IMR-90 (cell line): ENCODE measurements at regions not wholly inside any gene's neighbourhood (a gene's known extent, or its start where the extent isn't known, plus 50 kb on each side); places are given as distances from the start of the nearest gene placed in this dataset.

Experiments
- ATAC-seq: fragments of 200-7000 bp; cut with Tn5 transposase; 2 replicates; pipeline ENCODE4 v1.9.1; 2020; ENCODE audit warnings: low read depth, mild to moderate bottlenecking, moderate library complexity
- BruUV-seq: library from RNA; stranded (reverse); fragments of 400-500 nt; replicated peaks from 2 replicates; lab custom pipeline; 2021; lab: Mats Ljungman, UMichigan
- CTCF ChIA-PET: fragments of 300-600 bp; formaldehyde crosslinking; extraction: SDS; loops from one replicate; lab custom pipeline; 2021; ENCODE audit warnings: antibody characterized with exemption; lab: Yijun Ruan, JAX
- POLR2A ChIA-PET: fragments of 300-600 bp; sonication (Branson Sonifier 250); formaldehyde crosslinking; loops from one replicate; lab custom pipeline; 2022; ENCODE audit warnings: antibody characterized with exemption; ENCODE audit not compliant: unreplicated experiment; lab: Charles Lee
- DNase-seq: peaks from one replicate; pipeline ENCODE4 v3.0.0; 2013
- H2AFZ ChIP-seq: replicated peaks from 2 replicates; pipeline ENCODE3; 2013; ENCODE audit warnings: low read length, mild to moderate bottlenecking; ENCODE audit not compliant: poor library complexity
- H2AK5ac ChIP-seq: 2 replicates; pipeline ENCODE4 v1.6.1; 2013; ENCODE audit warnings: low read depth, low read length, inconsistent platforms
- H2AK9ac ChIP-seq: replicated peaks from 2 replicates; pipeline ENCODE3; 2013; ENCODE audit warnings: mild to moderate bottlenecking, low read depth, low read length, moderate library complexity; ENCODE audit not compliant: poor library complexity
- H2BK120ac ChIP-seq: 2 replicates; pipeline ENCODE4 v1.6.1; 2013; ENCODE audit warnings: low read depth, low read length, inconsistent platforms
- H2BK15ac ChIP-seq: 3 replicates; pipeline ENCODE4 v1.6.1; 2013; ENCODE audit warnings: low read depth, low read length, inconsistent platforms
- H2BK20ac ChIP-seq: 2 replicates; pipeline ENCODE4 v1.6.1; 2013; ENCODE audit warnings: low read depth, mild to moderate bottlenecking, inconsistent platforms, low read length, moderate library complexity
- H2BK5ac ChIP-seq: 2 replicates; pipeline ENCODE4 v1.6.1; 2013; ENCODE audit warnings: mild to moderate bottlenecking, low read depth, low read length, inconsistent platforms; ENCODE audit not compliant: poor library complexity, severe bottlenecking
- H3K14ac ChIP-seq: replicated peaks from 2 replicates; pipeline ENCODE4 v1.6.1; 2013; ENCODE audit warnings: low read depth, low read length, inconsistent platforms
- H3K18ac ChIP-seq: 2 replicates; pipeline ENCODE4 v1.6.1; 2013; ENCODE audit warnings: low read depth, low read length, control low read depth
- H3K23ac ChIP-seq: 2 replicates; pipeline ENCODE4 v1.6.1; 2013; ENCODE audit warnings: low read depth, low read length, inconsistent platforms
- H3K27ac ChIP-seq: 2 replicates; pipeline ENCODE4 v1.5.1; 2013; ENCODE audit warnings: mild to moderate bottlenecking, control low read depth, low read length; ENCODE audit not compliant: insufficient read depth
- H3K27me3 ChIP-seq: 2 replicates; pipeline ENCODE4 v1.6.1; 2013; ENCODE audit warnings: low read length; ENCODE audit not compliant: control insufficient read depth, insufficient read depth
- H3K36me3 ChIP-seq: 2 replicates; pipeline ENCODE4 v1.6.1; 2013; ENCODE audit warnings: low read length, mixed read lengths; ENCODE audit not compliant: control insufficient read depth, insufficient read depth
- H3K4ac ChIP-seq: 2 replicates; pipeline ENCODE4 v1.6.1; 2013; ENCODE audit warnings: low read depth, low read length, inconsistent platforms
- H3K4me1 ChIP-seq: 2 replicates; pipeline ENCODE4 v1.6.1; 2013; ENCODE audit warnings: low read length, mixed read lengths; ENCODE audit not compliant: control insufficient read depth, insufficient read depth
- H3K4me2 ChIP-seq: 2 replicates; pipeline ENCODE4 v1.6.1; 2013; ENCODE audit warnings: low read depth, mild to moderate bottlenecking, control low read depth, low read length, moderate library complexity
- H3K4me3 ChIP-seq: 2 replicates; pipeline ENCODE4 v1.5.1; 2013; ENCODE audit warnings: low read depth, mild to moderate bottlenecking, control low read depth, low read length, moderate library complexity; ENCODE audit not compliant: insufficient read depth
- H3K56ac ChIP-seq: 2 replicates; pipeline ENCODE4 v1.6.1; 2013; ENCODE audit warnings: low read length, inconsistent platforms; ENCODE audit not compliant: insufficient read depth; ENCODE audit errors: extremely low read depth
- H3K79me1 ChIP-seq, 2 experiments: 2 replicates each; pipeline ENCODE4 v1.6.1; 2013; ENCODE audit warnings: low read length in 2 of 2, inconsistent platforms in 1 of 2, low read depth in 1 of 2
- H3K9ac ChIP-seq: 2 replicates; pipeline ENCODE4 v1.6.1; 2013; ENCODE audit warnings: low read depth, low read length, control low read depth
- H3K9me1 ChIP-seq: 2 replicates; pipeline ENCODE4 v1.6.1; 2013; ENCODE audit warnings: low read length, inconsistent platforms; ENCODE audit not compliant: insufficient read depth
- H3K9me3 ChIP-seq: 2 replicates; pipeline ENCODE4 v1.6.1; 2013; ENCODE audit warnings: low read length; ENCODE audit not compliant: control insufficient read depth, insufficient read depth
- H4K20me1 ChIP-seq: 2 replicates; pipeline ENCODE4 v1.6.1; 2013; ENCODE audit warnings: low read length, inconsistent platforms; ENCODE audit not compliant: insufficient read depth
- H4K5ac ChIP-seq: 2 replicates; pipeline ENCODE4 v1.6.1; 2013; ENCODE audit warnings: mild to moderate bottlenecking, low read depth, low read length, control low read depth
- H4K8ac ChIP-seq, 2 experiments: 2 replicates each; pipeline ENCODE4 v1.6.1; 2013; ENCODE audit warnings: low read depth in 2 of 2, low read length in 2 of 2, control low read depth in 1 of 2, inconsistent platforms in 1 of 2
- H4K91ac ChIP-seq: 2 replicates; pipeline ENCODE4 v1.6.1; 2013; ENCODE audit warnings: low read depth, low read length, inconsistent platforms; ENCODE audit not compliant: insufficient read depth
- BHLHE40 ChIP-seq: fragments of 150-350 bp; IDR thresholded peaks from 2 replicates; pipeline ENCODE4 v1.6.1; 2016; ENCODE audit warnings: mild to moderate bottlenecking, low read depth, low read length
- CEBPB ChIP-seq: IDR thresholded peaks from 2 replicates; pipeline ENCODE4 v1.6.1; 2012; ENCODE audit warnings: low read depth, low read length, improper control_type of control experiment
- MAFK ChIP-seq: IDR thresholded peaks from 2 replicates; pipeline ENCODE4 v1.6.1; 2012; ENCODE audit warnings: low read depth, low read length, improper control_type of control experiment
- POLR2A ChIP-seq: IDR thresholded peaks from 2 replicates; pipeline ENCODE4 v1.6.1; 2012; ENCODE audit warnings: mild to moderate bottlenecking, low read depth, low read length
- whole genome bisulfite sequencing, 2 experiments: methylation state at CpG; one replicate each; pipeline versions ENCODE4 v1.1.5 to v1.1.7; 2013; ENCODE audit warnings: missing lambda C conversion rate in 2 of 2; ENCODE audit not compliant: insufficient read length in 1 of 2; ENCODE audit errors: extremely low coverage in 2 of 2; 5-methylcytosine and 5-hydroxymethylcytosine counted together
- dilution Hi-C: fragments of 300-500 bp; cut with HindIII; formaldehyde crosslinking; loops from one replicate; pipeline ENCODE4 v1.14.3; 2018; ENCODE audit warnings: low sequenced_read_pairs; ENCODE audit not compliant: unreplicated experiment
- in situ Hi-C: fragments of 300-500 bp; cut with MboI; formaldehyde crosslinking; loops from 3 replicates; pipeline ENCODE4 v1.14.3; 2019; ENCODE audit warnings: low sequenced_read_pairs, inconsistent platforms, mixed read lengths
- intact Hi-C: fragments of 100-400 bp; cut with micrococcal nuclease; formaldehyde crosslinking; loops from 2 replicates; pipeline ENCODE4 v1.10.0; 2022
- TF ChIP-seq, protein P1 (sequence below): conservative IDR thresholded peaks from 2 replicates; pipeline ENCODE4 v1.5.1; 2012; ENCODE audit warnings: mild to moderate bottlenecking, low read depth, low read length, improper control_type of control experiment

DNA sequence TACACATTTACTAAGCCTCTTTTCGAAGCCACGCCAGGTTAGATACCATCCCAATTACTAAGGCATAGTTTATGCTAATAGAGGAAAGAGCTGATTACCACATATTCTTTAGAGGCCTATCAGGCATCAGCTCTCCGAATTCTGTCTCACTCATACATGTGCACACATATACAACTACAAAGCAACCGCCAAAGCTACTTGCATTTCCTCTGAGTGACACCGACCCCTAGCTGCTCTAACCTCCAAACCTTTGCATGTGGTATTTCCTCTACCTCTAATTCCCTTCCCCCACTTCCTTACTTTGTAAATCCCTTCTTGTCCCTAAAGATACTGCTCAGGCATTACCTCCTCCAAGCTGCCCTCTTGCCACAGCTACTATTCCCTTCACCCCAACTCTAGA, 107.2 kb downstream of the DUSP6 start:
- CTCF ChIA-PET: interaction anchor here (0.6 to 1.5 kb wide), 3 partner anchors 11 to 128 kb away, joined by 3 to 4 read pairs (median 3); no protein-coding TSS in a partner anchor
- Histone ChIP-seq H3K9me1 (peaks cover 8% of the 10 kb centered on the region), H3K14ac (peak overlapping the region; percentile 87), H2BK20ac (peak overlapping the region; percentile 95), H3K4ac (peak overlapping the region; percentile 73), H3K4me2 (peak overlapping the region; percentile 89), H3K9me3 (no peaks in the 10 kb centered on the region), H3K79me1 (no peaks in the 10 kb centered on the region), H3K18ac (peak overlapping the region; percentile 71; the same call in 1 of the 2 replicates), H2AK9ac (no peak overlapping the region), H2AK5ac (peak overlapping the region; percentile 38; the same call in 1 of the 2 replicates), H4K5ac (peak overlapping the region; percentile 52; the same call in 1 of the 2 replicates), H3K23ac (peak overlapping the region; percentile 81; the same call in 1 of the 2 replicates), H3K4me3 (no peak overlapping the region), H4K91ac (peak overlapping the region; percentile 54), H3K56ac (peak overlapping the region; percentile 76), H2BK5ac (peak overlapping the region; percentile 87), H3K4me1 (peaks cover 11% of the 10 kb centered on the region), H3K27me3 (no peaks in the 10 kb centered on the region), H4K8ac (peak overlapping the region; percentile 21 to 92), H4K20me1 (no peaks in the 10 kb centered on the region), H3K9ac (no peak overlapping the region; the same call in 1 of the 2 replicates), H2AFZ (peak overlapping the region; percentile 17), H3K27ac (peak overlapping the region; percentile 70), H3K36me3 (no peaks in the 10 kb centered on the region), H2BK120ac (peak overlapping the region; percentile 87), H2BK15ac (peak overlapping the region; percentile 75)
- in situ Hi-C loops: no loop called here
- dilution Hi-C loops: no loop called here
- POLR2A ChIA-PET: interaction anchor here (0.9 to 2.1 kb wide), 4 partner anchors 36 to 109 kb away, joined by 3 to 16 read pairs (median 4); no protein-coding TSS in a partner anchor
- intact Hi-C loops: loop anchor here (10.0 kb wide), 1 partner anchor 210 kb away; no protein-coding TSS in a partner anchor
- 54% methylated on average over 2 of the region's 5 CpGs; no CpG with 5 or more reads in 1 of the 2 experiments for WGBS, 2 experiments
- TF ChIP-seq MAFK (no peak), POLR2A (no peak), CEBPB (peak; percentile 64), BHLHE40 (peak; percentile 45; the same call in 1 of the 2 replicates)
- TF ChIP-seq, protein P1, sequence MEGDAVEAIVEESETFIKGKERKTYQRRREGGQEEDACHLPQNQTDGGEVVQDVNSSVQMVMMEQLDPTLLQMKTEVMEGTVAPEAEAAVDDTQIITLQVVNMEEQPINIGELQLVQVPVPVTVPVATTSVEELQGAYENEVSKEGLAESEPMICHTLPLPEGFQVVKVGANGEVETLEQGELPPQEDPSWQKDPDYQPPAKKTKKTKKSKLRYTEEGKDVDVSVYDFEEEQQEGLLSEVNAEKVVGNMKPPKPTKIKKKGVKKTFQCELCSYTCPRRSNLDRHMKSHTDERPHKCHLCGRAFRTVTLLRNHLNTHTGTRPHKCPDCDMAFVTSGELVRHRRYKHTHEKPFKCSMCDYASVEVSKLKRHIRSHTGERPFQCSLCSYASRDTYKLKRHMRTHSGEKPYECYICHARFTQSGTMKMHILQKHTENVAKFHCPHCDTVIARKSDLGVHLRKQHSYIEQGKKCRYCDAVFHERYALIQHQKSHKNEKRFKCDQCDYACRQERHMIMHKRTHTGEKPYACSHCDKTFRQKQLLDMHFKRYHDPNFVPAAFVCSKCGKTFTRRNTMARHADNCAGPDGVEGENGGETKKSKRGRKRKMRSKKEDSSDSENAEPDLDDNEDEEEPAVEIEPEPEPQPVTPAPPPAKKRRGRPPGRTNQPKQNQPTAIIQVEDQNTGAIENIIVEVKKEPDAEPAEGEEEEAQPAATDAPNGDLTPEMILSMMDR: no peak
- no TSS peak for BruUV-seq
- peak; percentile 96 for ATAC-seq
- DNase-seq: peak; percentile 80
